SK-N-MC (cell line): ENCODE measurements at regions not wholly inside any gene's neighbourhood (a gene's known extent, or its start where the extent isn't known, plus 50 kb on each side); places are given as distances from the start of the nearest gene placed in this dataset.

Source experiments
- EZH2 ChIP-seq: fragments of 200-600 bp; sonication (generic); IDR thresholded peaks from one replicate; pipeline ENCODE4 v1.6.1; 2017; ENCODE audit warnings: antibody characterized with exemption
- FOXP2 ChIP-seq: optimal IDR thresholded peaks from 2 replicates; pipeline ENCODE3; 2011; ENCODE audit warnings: mild to moderate bottlenecking, moderate library complexity; ENCODE audit not compliant: insufficient read depth; ENCODE audit errors: extremely low read length, control extremely low read depth
- POLR2AphosphoS5 ChIP-seq: IDR thresholded peaks from 2 replicates; pipeline ENCODE4 v1.6.1; 2012; ENCODE audit warnings: mild to moderate bottlenecking, low read depth, low read length, borderline replicate concordance

GRCh38 chr6:147935656-147936055 lies 407.0 kb upstream of the SASH1 start:
- no peak for TF ChIP-seq EZH2
- TF ChIP-seq POLR2AphosphoS5, result no peak
- TF ChIP-seq FOXP2, result no peak
